ENCODE measurements at regions not wholly inside any gene's neighbourhood (a gene's known extent, or its start where the extent isn't known, plus 50 kb on each side); places are given as distances from the start of the nearest gene placed in this dataset.

DNA sequence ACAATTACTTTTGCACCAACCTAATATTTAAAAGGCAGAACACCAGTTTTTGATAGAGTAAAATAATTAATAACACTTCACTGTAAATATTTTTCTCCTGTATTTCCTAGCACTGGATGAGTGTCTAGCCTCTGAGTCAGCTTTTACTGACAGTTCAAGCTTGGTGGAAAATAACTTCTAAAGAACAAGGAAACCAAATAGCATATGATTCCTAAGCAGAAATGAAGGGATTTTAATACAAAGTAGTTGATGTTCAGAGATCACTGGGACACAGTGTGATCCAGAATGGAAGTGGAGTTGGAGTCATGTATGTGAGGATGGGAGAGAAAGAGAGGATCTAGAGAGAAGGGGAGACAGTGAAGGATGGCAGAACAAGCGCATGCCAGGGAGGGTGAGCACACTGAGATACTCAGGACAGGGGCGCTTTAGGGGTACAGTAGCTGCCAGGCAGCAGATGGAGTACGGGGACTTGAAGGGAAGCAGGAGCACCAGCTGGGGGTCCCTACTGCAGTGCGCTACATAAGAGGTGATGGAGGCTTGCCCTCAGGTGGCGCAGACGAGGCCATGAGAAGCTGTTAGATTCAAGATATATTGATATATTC, 117.9 kb upstream of the KLF6 start:
- ATAC-seq, result peak in 2 of 3 donors; percentile 22 to 30
- TF ChIP-seq, protein P1, sequence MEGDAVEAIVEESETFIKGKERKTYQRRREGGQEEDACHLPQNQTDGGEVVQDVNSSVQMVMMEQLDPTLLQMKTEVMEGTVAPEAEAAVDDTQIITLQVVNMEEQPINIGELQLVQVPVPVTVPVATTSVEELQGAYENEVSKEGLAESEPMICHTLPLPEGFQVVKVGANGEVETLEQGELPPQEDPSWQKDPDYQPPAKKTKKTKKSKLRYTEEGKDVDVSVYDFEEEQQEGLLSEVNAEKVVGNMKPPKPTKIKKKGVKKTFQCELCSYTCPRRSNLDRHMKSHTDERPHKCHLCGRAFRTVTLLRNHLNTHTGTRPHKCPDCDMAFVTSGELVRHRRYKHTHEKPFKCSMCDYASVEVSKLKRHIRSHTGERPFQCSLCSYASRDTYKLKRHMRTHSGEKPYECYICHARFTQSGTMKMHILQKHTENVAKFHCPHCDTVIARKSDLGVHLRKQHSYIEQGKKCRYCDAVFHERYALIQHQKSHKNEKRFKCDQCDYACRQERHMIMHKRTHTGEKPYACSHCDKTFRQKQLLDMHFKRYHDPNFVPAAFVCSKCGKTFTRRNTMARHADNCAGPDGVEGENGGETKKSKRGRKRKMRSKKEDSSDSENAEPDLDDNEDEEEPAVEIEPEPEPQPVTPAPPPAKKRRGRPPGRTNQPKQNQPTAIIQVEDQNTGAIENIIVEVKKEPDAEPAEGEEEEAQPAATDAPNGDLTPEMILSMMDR (IDR thresholded peaks at IDR 0.05), result no peak

DNA sequence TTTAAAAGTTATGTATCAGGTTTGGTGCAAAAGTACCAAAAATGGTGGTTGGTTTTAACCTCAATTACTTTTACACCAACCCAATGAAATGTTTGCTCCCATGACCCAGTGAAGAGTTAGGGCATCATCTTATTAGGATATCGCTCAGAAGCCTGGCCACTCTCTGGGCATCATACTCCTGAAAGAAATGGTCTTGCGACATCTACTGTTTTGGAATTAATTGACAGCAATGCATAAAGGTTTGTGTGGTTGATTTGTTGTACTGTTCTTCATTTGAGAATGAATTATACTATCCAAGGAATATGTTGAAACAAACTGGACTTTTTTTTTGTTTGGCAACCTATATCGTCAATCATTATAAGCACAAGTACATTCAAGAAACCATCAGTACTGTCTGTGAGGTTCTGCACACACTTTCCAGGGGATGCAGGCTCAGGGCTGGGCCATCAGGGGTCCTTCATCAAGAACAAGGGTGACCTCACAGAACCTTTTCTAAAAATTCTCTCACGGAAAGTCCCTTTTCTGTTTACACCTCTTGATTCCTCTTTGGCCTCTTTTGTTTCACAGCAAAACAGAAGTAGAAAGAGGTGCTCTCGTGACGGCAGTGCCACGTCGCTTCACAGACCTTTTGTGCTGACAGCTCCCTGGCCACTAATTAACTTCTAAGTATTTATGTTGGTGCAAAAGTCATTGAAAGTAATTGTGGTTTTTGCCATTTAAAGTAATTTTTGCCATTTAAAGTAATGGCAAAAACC, 117.2 kb upstream of the KLF6 start:
- peaks cover 0 to 5% of the 10 kb centered on the region in 2 donors for H3K4me1 Mint-ChIP-seq
- H3K36me3 Mint-ChIP-seq, result no peaks in the 10 kb centered on the region
- intact Hi-C loops (cut with micrococcal nuclease), result no loop called here
- ATAC-seq (peak; percentile 76 to 81 (median 81)), DNase-seq (peak in 1 of 2 donors; percentile 77)
- H3K9me3 ChIP-seq (ENCODE audit: control insufficient read depth, insufficient read depth, low read length), result no peaks in the 10 kb centered on the region
- H3K9me3 Mint-ChIP-seq, result no peaks in the 10 kb centered on the region
- H3K27me3 Mint-ChIP-seq (ENCODE audit: low read depth in 2 of 2), result no peaks in the 10 kb centered on the region
- TF ChIP-seq, protein P1 (IDR thresholded peaks at IDR 0.05), result no peak
- H3K4me3 Mint-ChIP-seq, result no peak overlapping the region
- peaks cover 4% of the 10 kb centered on the region for H3K4me1 ChIP-seq (ENCODE audit: control insufficient read depth, insufficient read depth, low read length)
- no peaks in the 10 kb centered on the region for H3K27me3 ChIP-seq (ENCODE audit: control insufficient read depth, insufficient read depth, low read length)
- H3K4me3 ChIP-seq (ENCODE audit: low read length), result no peak overlapping the region
- 65% methylated on average over 6 of the region's 8 CpGs for WGBS (ENCODE audit: insufficient coverage)
- H3K36me3 ChIP-seq (ENCODE audit: control insufficient read depth, insufficient read depth, low read length), result no peaks in the 10 kb centered on the region
- peak overlapping the region in 1 of 2 donors; percentile 24 for H3K27ac Mint-ChIP-seq
- peak overlapping the region; percentile 66 for H3K27ac ChIP-seq (ENCODE audit: low read length)

More for the DNA sequence above, 117.9 kb upstream of the KLF6 start:
- H3K9me3 Mint-ChIP-seq, result no peaks in the 10 kb centered on the region
- H3K36me3 Mint-ChIP-seq, result no peaks in the 10 kb centered on the region
- peak overlapping the region; percentile 66 for H3K27ac ChIP-seq (ENCODE audit: low read length)
- no peaks in the 10 kb centered on the region for H3K27me3 Mint-ChIP-seq (ENCODE audit: low read depth in 2 of 2)
- H3K9me3 ChIP-seq (ENCODE audit: control insufficient read depth, insufficient read depth, low read length), result no peaks in the 10 kb centered on the region
- H3K27ac Mint-ChIP-seq, result no peak overlapping the region
- H3K27me3 ChIP-seq (ENCODE audit: control insufficient read depth, insufficient read depth, low read length), result no peaks in the 10 kb centered on the region
- H3K4me3 ChIP-seq (ENCODE audit: low read length), result no peak overlapping the region
- H3K4me1 Mint-ChIP-seq, result peaks cover 0 to 5% of the 10 kb centered on the region in 2 donors
- 98% methylated on average over 3 of the region's 6 CpGs for WGBS (ENCODE audit: insufficient coverage)
- H3K4me3 Mint-ChIP-seq, result no peak overlapping the region
- peaks cover 4% of the 10 kb centered on the region for H3K4me1 ChIP-seq (ENCODE audit: control insufficient read depth, insufficient read depth, low read length)
- no peak for DNase-seq
- no peaks in the 10 kb centered on the region for H3K36me3 ChIP-seq (ENCODE audit: control insufficient read depth, insufficient read depth, low read length)
- intact Hi-C loops (cut with micrococcal nuclease), result no loop called here

DNA sequence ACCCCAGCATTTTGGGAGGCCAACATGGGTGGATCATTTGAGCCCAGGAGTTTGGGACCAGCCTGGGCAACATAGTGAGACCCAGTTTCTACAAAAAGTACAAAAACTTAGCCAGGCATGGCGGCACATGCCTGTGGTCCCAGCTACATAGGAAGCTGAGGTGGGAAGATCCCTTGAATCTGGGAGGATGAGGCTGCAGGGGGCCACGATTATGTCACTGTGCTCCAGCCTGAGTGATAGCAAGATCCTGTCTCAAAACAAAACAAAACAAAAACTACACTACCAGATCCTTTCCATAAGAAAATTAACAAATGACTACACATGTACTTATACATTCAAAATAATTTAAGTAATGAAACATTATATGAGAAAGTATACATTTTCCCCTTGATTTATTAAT, 116.4 kb upstream of the KLF6 start:
- no peak for DNase-seq
- Mint-ChIP-seq H3K4me3 (no peak overlapping the region), H3K9me3 (no peaks in the 10 kb centered on the region), H3K36me3 (no peaks in the 10 kb centered on the region), H3K27ac (no peak overlapping the region), H3K27me3 (ENCODE audit: low read depth in 2 of 2) (no peaks in the 10 kb centered on the region), H3K4me1 (peaks cover 0 to 5% of the 10 kb centered on the region in 2 donors)
- intact Hi-C loops (cut with micrococcal nuclease), result no loop called here
- no peak for ATAC-seq
- H3K27ac ChIP-seq (ENCODE audit: low read length), result no peak overlapping the region
- no peaks in the 10 kb centered on the region for H3K36me3 ChIP-seq (ENCODE audit: control insufficient read depth, insufficient read depth, low read length)
- H3K27me3 ChIP-seq (ENCODE audit: control insufficient read depth, insufficient read depth, low read length), result no peaks in the 10 kb centered on the region
- peaks cover 4% of the 10 kb centered on the region for H3K4me1 ChIP-seq (ENCODE audit: control insufficient read depth, insufficient read depth, low read length)
- 92% methylated on average over 1 of the region's 2 CpGs for WGBS (ENCODE audit: insufficient coverage)
- H3K4me3 ChIP-seq (ENCODE audit: low read length), result no peak overlapping the region
- no peaks in the 10 kb centered on the region for H3K9me3 ChIP-seq (ENCODE audit: control insufficient read depth, insufficient read depth, low read length)
- TF ChIP-seq, protein P1 (IDR thresholded peaks at IDR 0.05), result no peak

Measured in natural killer cell (primary cell).